H1 (cell line): ENCODE measurements at regions not wholly inside any gene's neighbourhood (a gene's known extent, or its start where the extent isn't known, plus 50 kb on each side); places are given as distances from the start of the nearest gene placed in this dataset.

Experiments
- CTCF ChIA-PET: fragments of 300-600 bp; sonication (Branson Sonifier 250); formaldehyde crosslinking; loops from one replicate; lab custom pipeline; 2021; ENCODE audit not compliant: partially characterized antibody; lab: Charles Lee
- POLR2A ChIA-PET: fragments of 300-600 bp; sonication (Branson Sonifier 250); formaldehyde crosslinking; loops from one replicate; lab custom pipeline; 2021; ENCODE audit warnings: inconsistent platforms; ENCODE audit not compliant: partially characterized antibody; lab: Charles Lee
- DNase-seq, 2 experiments: peaks; one replicate each; pipeline versions ENCODE4 v3.0.0 to v3.0.0-alpha.2; 2010 to 2022; ENCODE audit warnings: low spot score in 2 of 2, low read depth in 1 of 2, mixed read lengths in 1 of 2
- FAIRE-seq: peaks from 2 replicates; lab custom pipeline; 2011; peaks lifted over from hg19 to GRCh38; lab: Jason Lieb, UNC
- H2AFZ ChIP-seq: 2 replicates; pipeline ENCODE4 v1.8.1; 2012; ENCODE audit warnings: low read length, inconsistent platforms
- H2AK5ac ChIP-seq: 2 replicates; pipeline ENCODE4 v1.6.1; 2013; ENCODE audit warnings: low read depth, low read length
- H2BK120ac ChIP-seq: replicated peaks from 2 replicates; pipeline ENCODE3; 2013; ENCODE audit warnings: low read depth, low read length, inconsistent platforms
- H2BK12ac ChIP-seq: 2 replicates; pipeline ENCODE4 v1.6.1; 2013; ENCODE audit warnings: low read depth, low read length
- H2BK15ac ChIP-seq: 2 replicates; pipeline ENCODE4 v1.6.1; 2013; ENCODE audit warnings: low read length
- H2BK20ac ChIP-seq: 2 replicates; pipeline ENCODE4 v1.6.1; 2013; ENCODE audit warnings: low read length
- H2BK5ac ChIP-seq: 2 replicates; pipeline ENCODE4 v1.6.1; 2013; ENCODE audit warnings: low read depth, low read length
- H3K14ac ChIP-seq: 2 replicates; pipeline ENCODE4 v1.6.1; 2013; ENCODE audit warnings: inconsistent platforms; ENCODE audit not compliant: insufficient read length
- H3K18ac ChIP-seq: 2 replicates; pipeline ENCODE4 v1.6.1; 2013; ENCODE audit warnings: low read length; ENCODE audit errors: extremely low read depth
- H3K23ac ChIP-seq: 2 replicates; pipeline ENCODE4 v1.6.1; 2013; ENCODE audit warnings: inconsistent platforms; ENCODE audit not compliant: insufficient read length
- H3K23me2 ChIP-seq: 2 replicates; pipeline ENCODE4 v1.6.1; 2013; ENCODE audit warnings: low read depth, low read length
- H3K27ac ChIP-seq: 2 replicates; pipeline ENCODE4 v1.6.1; 2011; ENCODE audit warnings: low read depth, low read length, inconsistent platforms
- H3K27me3 ChIP-seq, 4 experiments: replicated peaks in 1 of 4; 1 replicate in 1 of 4; 2 replicates in 3 of 4; pipeline versions ENCODE4 v1.6.1 to v1.8.1; 2011 to 2013; ENCODE audit warnings: low read length in 3 of 4, mild to moderate bottlenecking in 3 of 4, inconsistent platforms in 2 of 4, mixed read lengths in 2 of 4, moderate library complexity in 1 of 4; ENCODE audit not compliant: control insufficient read depth in 3 of 4, insufficient read depth in 3 of 4; ENCODE audit errors: extremely low read depth in 1 of 4
- H3K36me3 ChIP-seq, 4 experiments: 2 replicates each; pipeline versions ENCODE4 v1.6.1 to v1.8.1; 2011 to 2013; ENCODE audit warnings: mild to moderate bottlenecking in 4 of 4, low read length in 3 of 4, moderate library complexity in 2 of 4, control low read depth in 1 of 4, inconsistent platforms in 1 of 4; ENCODE audit not compliant: insufficient read depth in 4 of 4, control insufficient read depth in 2 of 4
- H3K4ac ChIP-seq: replicated peaks from 2 replicates; pipeline ENCODE3; 2013; ENCODE audit warnings: low read length, low read depth, mixed read lengths, inconsistent platforms; ENCODE audit not compliant: insufficient read length
- H3K4me1 ChIP-seq, 4 experiments: replicated peaks in 1 of 4; 1 replicate in 1 of 4; 2 replicates in 3 of 4; pipeline versions ENCODE4 v1.6.1 to v1.8.1; 2011 to 2013; ENCODE audit warnings: low read length in 3 of 4, inconsistent platforms in 2 of 4, mixed read lengths in 1 of 4; ENCODE audit not compliant: insufficient read depth in 4 of 4, control insufficient read depth in 3 of 4
- H3K4me2 ChIP-seq, 2 experiments: 2 replicates each; pipeline versions ENCODE4 v1.6.1 to v1.8.1; 2011 to 2013; ENCODE audit warnings: low read depth in 2 of 2, low read length in 2 of 2, control low read depth in 1 of 2, inconsistent platforms in 1 of 2, mild to moderate bottlenecking in 1 of 2; ENCODE audit not compliant: insufficient read depth in 1 of 2
- H3K4me3 ChIP-seq, 4 experiments: fragments of 200-600, 300-600 bp in 1 of 4; sonication (generic), shearing (Covaris generic), sonication (Bioruptor Twin) in 1 of 4; 2 replicates each; pipeline versions ENCODE4 v1.5.1 to v1.8.1; 2011 to 2016; ENCODE audit warnings: low read length in 4 of 4, low read depth in 3 of 4, control low read depth in 2 of 4, inconsistent platforms in 2 of 4, mild to moderate bottlenecking in 2 of 4, mixed read lengths in 1 of 4, moderate library complexity in 1 of 4; ENCODE audit not compliant: insufficient read depth in 2 of 4; ENCODE audit errors: extremely low read depth in 1 of 4
- H3K56ac ChIP-seq: replicated peaks from 2 replicates; pipeline ENCODE3; 2013; ENCODE audit warnings: low read depth, mild to moderate bottlenecking, mixed read lengths, low read length, inconsistent platforms; ENCODE audit not compliant: insufficient read length
- H3K79me1 ChIP-seq: 2 replicates; pipeline ENCODE4 v1.6.1; 2013; ENCODE audit warnings: low read depth, low read length, control low read depth
- H3K79me2 ChIP-seq, 2 experiments: 2 replicates each; pipeline versions ENCODE4 v1.6.1 to v1.8.1; 2012 to 2013; ENCODE audit warnings: low read length in 2 of 2, mild to moderate bottlenecking in 2 of 2, inconsistent platforms in 1 of 2; ENCODE audit not compliant: insufficient read depth in 2 of 2, control insufficient read depth in 1 of 2
- H3K9ac ChIP-seq, 4 experiments: replicated peaks in 1 of 4; 1 replicate in 1 of 4; 2 replicates in 3 of 4; pipeline versions ENCODE4 v1.6.1 to v1.8.1; 2011 to 2013; ENCODE audit warnings: low read depth in 3 of 4, low read length in 3 of 4, control low read depth in 2 of 4, mild to moderate bottlenecking in 2 of 4, moderate library complexity in 2 of 4, inconsistent platforms in 1 of 4; ENCODE audit errors: extremely low read depth in 1 of 4
- H3K9me3 ChIP-seq, 2 experiments: 2 replicates each; pipeline versions ENCODE4 v1.6.1 to v1.8.1; 2012 to 2013; ENCODE audit warnings: mild to moderate bottlenecking in 2 of 2, moderate library complexity in 2 of 2, control low read depth in 1 of 2, inconsistent platforms in 1 of 2, low read depth in 1 of 2, low read length in 1 of 2, mixed read lengths in 1 of 2; ENCODE audit not compliant: insufficient read depth in 2 of 2
- H4K20me1 ChIP-seq, 2 experiments: replicated peaks in 1 of 2; 2 replicates each; pipeline versions ENCODE3 to v1.8.1; 2011 to 2013; ENCODE audit warnings: inconsistent platforms in 2 of 2, low read length in 2 of 2, mild to moderate bottlenecking in 1 of 2; ENCODE audit not compliant: insufficient read depth in 2 of 2, control insufficient read depth in 1 of 2
- H4K5ac ChIP-seq: 2 replicates; pipeline ENCODE4 v1.6.1; 2013; ENCODE audit warnings: low read length, low read depth, mixed read lengths, inconsistent platforms; ENCODE audit not compliant: insufficient read length
- H4K8ac ChIP-seq: 2 replicates; pipeline ENCODE4 v1.8.0; 2013; ENCODE audit warnings: mild to moderate bottlenecking, moderate library complexity, low read length, inconsistent platforms; ENCODE audit not compliant: insufficient read depth; ENCODE audit errors: extremely low read depth
- H4K91ac ChIP-seq: replicated peaks from 2 replicates; pipeline ENCODE3; 2013; ENCODE audit warnings: low read length, mixed read lengths, inconsistent platforms; ENCODE audit not compliant: insufficient read length
- EGR1 ChIP-seq: IDR thresholded peaks from 2 replicates; pipeline ENCODE4 v1.6.1; 2011; ENCODE audit warnings: low read depth, low read length, borderline replicate concordance
- WGBS, 2 experiments: shearing (Covaris generic) in 1 of 2; methylation state at CpG; one replicate each; pipeline versions ENCODE4 v1.1.6 to v1.1.7; 2013 to 2015; ENCODE audit warnings: low lambda C conversion rate in 2 of 2, mixed read lengths in 2 of 2, inconsistent platforms in 1 of 2, low coverage in 1 of 2, missing lambda C conversion rate in 1 of 2; ENCODE audit not compliant: insufficient replicate concordance in 2 of 2, insufficient coverage in 1 of 2, insufficient read length in 1 of 2; ENCODE audit errors: extremely low coverage in 1 of 2, missing lambda C conversion rate in 1 of 2; 5-methylcytosine and 5-hydroxymethylcytosine counted together

GRCh38 chr4:100317032-100317864 lies 127.0 kb upstream of the DDIT4L start:
- no peak overlapping the region for H2AFZ ChIP-seq

More at GRCh38 chr4:100317032-100317864, 127.0 kb upstream of the DDIT4L start:
- Histone ChIP-seq H2BK120ac (no peak overlapping the region), H2BK15ac (no peak overlapping the region), H4K91ac (no peak overlapping the region), H2BK5ac (no peak overlapping the region), H3K4me2 (no peak overlapping the region), H3K27me3 (no peaks in the 10 kb centered on the region), H3K23me2 (no peaks in the 10 kb centered on the region), H2AK5ac (no peak overlapping the region), H4K8ac (no peak overlapping the region), H3K4me1 (no peaks in the 10 kb centered on the region), H4K20me1 (no peaks in the 10 kb centered on the region), H3K36me3 (no peaks in the 10 kb centered on the region), H4K5ac (no peak overlapping the region), H3K79me1 (no peaks in the 10 kb centered on the region), H3K9me3 (no peaks in the 10 kb centered on the region), H3K79me2 (no peaks in the 10 kb centered on the region), H3K23ac (no peak overlapping the region), H3K4me3 (no peak overlapping the region), H2BK20ac (no peak overlapping the region), H3K9ac (no peak overlapping the region)
- POLR2A ChIA-PET: no interaction called here
- CTCF ChIA-PET: interaction anchor here (0.6 to 1.2 kb wide), 3 partner anchors 8 to 251 kb away, joined by 3 to 4 read pairs (median 3); no protein-coding TSS in a partner anchor
- 84% methylated on average over 7 of the region's 7 CpGs; no CpG with 5 or more reads in 1 of the 2 experiments for WGBS, 2 experiments
- no peak for TF ChIP-seq EGR1
- TF ChIP-seq, all 59 proteins: peak for 0
- no peak overlapping the region for H3K14ac ChIP-seq
- FAIRE-seq (no peak), DNase-seq (no peak)
- no peak overlapping the region for H3K56ac ChIP-seq
- no peak overlapping the region for H3K27ac ChIP-seq
- H3K4ac ChIP-seq: no peak overlapping the region
- H2BK12ac ChIP-seq: no peak overlapping the region
- no peak overlapping the region for H3K18ac ChIP-seq
